Mammary epithelial cell (primary cell): ENCODE measurements at regions not wholly inside any gene's neighbourhood (a gene's known extent, or its start where the extent isn't known, plus 50 kb on each side); places are given as distances from the start of the nearest gene placed in this dataset.

Source experiments
- EZH2 ChIP-seq: IDR thresholded peaks from 2 replicates; pipeline ENCODE4 v1.6.1; 2012; ENCODE audit warnings: low read length, inconsistent platforms, borderline replicate concordance
- TF ChIP-seq, protein P1 (sequence below), 2 donors: IDR thresholded peaks in 1 of 2; conservative IDR thresholded peaks in 1 of 2; 2 replicates each; pipeline ENCODE4 v1.5.1; 2011 to 2012; ENCODE audit warnings: inconsistent platforms in 2 of 2, low read length in 2 of 2, mild to moderate bottlenecking in 2 of 2, control low read depth in 1 of 2, low read depth in 1 of 2; ENCODE audit not compliant: insufficient read depth in 1 of 2; ENCODE audit errors: extremely low read depth in 1 of 2

DNA sequence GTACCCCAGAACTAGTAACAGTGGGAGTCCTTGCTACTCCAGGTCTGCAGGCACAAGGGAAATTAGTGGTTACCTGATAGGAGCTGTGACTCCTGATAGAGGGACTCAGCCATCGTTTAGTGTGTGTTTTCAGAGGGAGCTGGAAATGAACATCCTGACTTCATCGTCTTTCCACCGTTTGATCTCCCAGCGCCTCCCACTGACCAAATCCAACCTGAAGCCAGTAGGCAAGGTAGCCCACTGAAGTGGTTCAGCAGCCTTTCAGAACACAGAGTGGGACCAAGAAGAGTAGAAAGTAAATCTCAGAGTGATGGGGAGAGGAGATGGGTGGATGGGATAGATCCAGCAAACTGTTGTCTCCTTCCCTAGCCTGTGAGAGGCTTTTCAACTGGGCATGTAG is 385.9 kb downstream of the INSC start:
- TF ChIP-seq, protein P1, sequence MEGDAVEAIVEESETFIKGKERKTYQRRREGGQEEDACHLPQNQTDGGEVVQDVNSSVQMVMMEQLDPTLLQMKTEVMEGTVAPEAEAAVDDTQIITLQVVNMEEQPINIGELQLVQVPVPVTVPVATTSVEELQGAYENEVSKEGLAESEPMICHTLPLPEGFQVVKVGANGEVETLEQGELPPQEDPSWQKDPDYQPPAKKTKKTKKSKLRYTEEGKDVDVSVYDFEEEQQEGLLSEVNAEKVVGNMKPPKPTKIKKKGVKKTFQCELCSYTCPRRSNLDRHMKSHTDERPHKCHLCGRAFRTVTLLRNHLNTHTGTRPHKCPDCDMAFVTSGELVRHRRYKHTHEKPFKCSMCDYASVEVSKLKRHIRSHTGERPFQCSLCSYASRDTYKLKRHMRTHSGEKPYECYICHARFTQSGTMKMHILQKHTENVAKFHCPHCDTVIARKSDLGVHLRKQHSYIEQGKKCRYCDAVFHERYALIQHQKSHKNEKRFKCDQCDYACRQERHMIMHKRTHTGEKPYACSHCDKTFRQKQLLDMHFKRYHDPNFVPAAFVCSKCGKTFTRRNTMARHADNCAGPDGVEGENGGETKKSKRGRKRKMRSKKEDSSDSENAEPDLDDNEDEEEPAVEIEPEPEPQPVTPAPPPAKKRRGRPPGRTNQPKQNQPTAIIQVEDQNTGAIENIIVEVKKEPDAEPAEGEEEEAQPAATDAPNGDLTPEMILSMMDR (conservative IDR thresholded peaks at IDR 0.05 in 1 of 2, IDR thresholded peaks at IDR 0.05 in 1 of 2; ENCODE audit: extremely low read depth in 1 of 2, insufficient read depth in 1 of 2, low read depth in 1 of 2, low read length in 2 of 2): no peak
- no peak for TF ChIP-seq EZH2
